ENCODE measurements at regions not wholly inside any gene's neighbourhood (a gene's known extent, or its start where the extent isn't known, plus 50 kb on each side); places are given as distances from the start of the nearest gene placed in this dataset.

- no peak for TF ChIP-seq CTCF (conservative IDR thresholded peaks at IDR 0.05)
- TF ChIP-seq EZH2 (IDR thresholded peaks at IDR 0.05; ENCODE audit: low read depth), result no peak
Measured at GRCh38 chr18:10049747-10050146, 135.9 kb downstream of the VAPA start.
